ENCODE measurements at regions not wholly inside any gene's neighbourhood (a gene's known extent, or its start where the extent isn't known, plus 50 kb on each side); places are given as distances from the start of the nearest gene placed in this dataset.

- no peak overlapping the region for H2AFZ ChIP-seq
- TF ChIP-seq POLR2AphosphoS5 (IDR thresholded peaks at IDR 0.05; ENCODE audit: low read depth): no peak
- TF ChIP-seq CREB1 (CRISPR knock-in tag; IDR thresholded peaks at IDR 0.05; ENCODE audit: low read depth): no peak
- TF ChIP-seq EZH2phosphoT487 (IDR thresholded peaks at IDR 0.05; ENCODE audit: unreplicated experiment): no peak
- no peak for TF ChIP-seq ZNF462 (CRISPR knock-in tag; IDR thresholded peaks at IDR 0.05)
- no peak for TF ChIP-seq ZNF114 (CRISPR knock-in tag; IDR thresholded peaks at IDR 0.05)
- no peak for TF ChIP-seq CTCF (conservative IDR thresholded peaks at IDR 0.05; ENCODE audit: low read depth in 2 of 2)
- Mint-ChIP-seq H3K4me3 (no peak overlapping the region), H3K27me3 (ENCODE audit: insufficient read depth, low read depth, poor library complexity) (no peaks in the 10 kb centered on the region), H3K4me1 (no peaks in the 10 kb centered on the region), H3K9me3 (peaks cover 69% of the 10 kb centered on the region), H3K27ac (no peak overlapping the region), H3K36me3 (ENCODE audit: low read depth) (peaks cover 59% of the 10 kb centered on the region; the same call in 2 of the 3 replicates)
- ATAC-seq: no peak
- H3F3A ChIP-seq (replicated peaks; ENCODE audit: low read depth): no peaks in the 10 kb centered on the region
- peaks cover 24% of the 10 kb centered on the region for H3K36me3 ChIP-seq (ENCODE audit: insufficient read depth)
- no peak for DNase-seq (ENCODE audit: low spot score)
- H4K20me1 ChIP-seq (replicated peaks; ENCODE audit: insufficient read depth): no peaks in the 10 kb centered on the region
- no peaks in the 10 kb centered on the region for H3K27me3 ChIP-seq (ENCODE audit: insufficient read depth)
- H3K27ac ChIP-seq (ENCODE audit: low read depth): no peak overlapping the region
- H3K4me3 ChIP-seq: no peak overlapping the region
- no peaks in the 10 kb centered on the region for H3K79me2 ChIP-seq (replicated peaks; ENCODE audit: insufficient read depth)
- 0 out of 2 replicates have a peak, but pooled peaks cover 5% of the 10 kb centered on the region for H3K9me2 ChIP-seq (ENCODE audit: insufficient read depth)
- no peaks in the 10 kb centered on the region for H3K4me1 ChIP-seq (ENCODE audit: insufficient read depth)
- H3K4me2 ChIP-seq: no peak overlapping the region
These were observed 857.7 kb upstream of the HS3ST1 start for GRCh38 chr4:12286351-12286750.
